SK-N-SH (cell line): ENCODE measurements at regions not wholly inside any gene's neighbourhood (a gene's known extent, or its start where the extent isn't known, plus 50 kb on each side); places are given as distances from the start of the nearest gene placed in this dataset.

Source experiments
- CTCF ChIA-PET: fragments of 300-600, 350-600 bp; formaldehyde crosslinking; extraction: SDS; loops from one replicate; lab custom pipeline; 2021; lab: Yijun Ruan, JAX
- POLR2A ChIA-PET: fragments of 350-600 bp; sonication (Branson Sonifier 250); formaldehyde crosslinking; extraction: SDS; loops from one replicate; lab custom pipeline; 2020; ENCODE audit warnings: antibody characterized with exemption, inconsistent platforms; lab: Yijun Ruan, JAX
- DNase-seq: peaks from one replicate; pipeline ENCODE4 v3.0.0; 2012
- H2AFZ ChIP-seq: fragments of 200-600 bp; sonication (generic); 2 replicates; pipeline ENCODE4 v1.8.1; 2016; ENCODE audit warnings: antibody characterized with exemption, mild to moderate bottlenecking, low read depth
- H3F3A ChIP-seq: fragments of 200-600 bp; sonication (generic); replicated peaks from 2 replicates; pipeline ENCODE3; 2016; ENCODE audit warnings: antibody characterized with exemption, mild to moderate bottlenecking; ENCODE audit not compliant: insufficient read depth
- H3K27ac ChIP-seq, 2 experiments: fragments of 200-500 bp in 1 of 2; fragments of 200-600 bp in 1 of 2; sonication (Bioruptor generic) in 1 of 2; sonication (generic), shearing (Covaris generic) in 1 of 2; 2 replicates each; pipeline versions ENCODE4 v1.5.1 to v1.6.1; 2014 to 2016; ENCODE audit warnings: low read depth in 2 of 2, inconsistent platforms in 1 of 2, low read length in 1 of 2, mild to moderate bottlenecking in 1 of 2, mixed read lengths in 1 of 2
- H3K27me3 ChIP-seq: fragments of 200-600 bp; sonication (generic), shearing (Covaris generic); 2 replicates; pipeline ENCODE4 v1.6.1; 2016; ENCODE audit warnings: mixed run types; ENCODE audit not compliant: insufficient read depth
- H3K36me3 ChIP-seq, 2 experiments: fragments of 200-500 bp in 1 of 2; fragments of 200-600 bp in 1 of 2; sonication (Bioruptor generic) in 1 of 2; sonication (generic) in 1 of 2; replicated peaks in 1 of 2; 2 replicates each; pipeline versions ENCODE3 to v1.5.1; 2014 to 2016; ENCODE audit warnings: low read length in 1 of 2, mild to moderate bottlenecking in 1 of 2; ENCODE audit not compliant: insufficient read depth in 2 of 2, control insufficient read depth in 1 of 2
- H3K4me1 ChIP-seq, 2 experiments: fragments of 200-500 bp in 1 of 2; fragments of 200-600 bp in 1 of 2; sonication (Bioruptor generic) in 1 of 2; sonication (generic), shearing (Covaris generic) in 1 of 2; 2 replicates each; pipeline versions ENCODE4 v1.5.1 to v1.6.1; 2014 to 2016; ENCODE audit warnings: low read depth in 1 of 2, low read length in 1 of 2, mixed run types in 1 of 2; ENCODE audit not compliant: insufficient read depth in 2 of 2, control insufficient read depth in 1 of 2
- H3K4me2 ChIP-seq: fragments of 200-600 bp; sonication (generic), shearing (Covaris generic); 2 replicates; pipeline ENCODE4 v1.6.1; 2017; ENCODE audit warnings: mixed run types
- H3K4me3 ChIP-seq, 2 experiments: fragments of 200-500 bp in 1 of 2; fragments of 200-600 bp in 1 of 2; sonication (Bioruptor generic) in 1 of 2; sonication (generic), shearing (Covaris generic) in 1 of 2; 2 replicates each; pipeline versions ENCODE4 v1.5.1 to v1.8.1; 2014 to 2016; ENCODE audit warnings: low read depth in 2 of 2, inconsistent platforms in 1 of 2, low read length in 1 of 2, mild to moderate bottlenecking in 1 of 2, mixed read lengths in 1 of 2, moderate library complexity in 1 of 2
- H3K79me2 ChIP-seq: fragments of 200-600 bp; sonication (generic); 2 replicates; pipeline ENCODE4 v1.8.1; 2017; ENCODE audit warnings: mild to moderate bottlenecking; ENCODE audit not compliant: insufficient read depth
- H3K9ac ChIP-seq: fragments of 200-600 bp; sonication (generic); 2 replicates; pipeline ENCODE4 v1.6.1; 2017; ENCODE audit warnings: mixed run types
- H3K9me2 ChIP-seq: fragments of 200-600 bp; sonication (generic); 2 replicates; pipeline ENCODE4 v1.6.1; 2017; ENCODE audit warnings: mixed run types
- H3K9me3 ChIP-seq: fragments of 200-600 bp; sonication (generic); 2 replicates; pipeline ENCODE4 v1.6.1; 2017; ENCODE audit warnings: mixed run types, mild to moderate bottlenecking, moderate library complexity
- H4K20me1 ChIP-seq: fragments of 200-600 bp; sonication (generic); 2 replicates; pipeline ENCODE4 v1.6.1; 2017; ENCODE audit warnings: mild to moderate bottlenecking, mixed run types; ENCODE audit not compliant: insufficient read depth
- ELF1 ChIP-seq: IDR thresholded peaks from 2 replicates; pipeline ENCODE4 v1.4.0; 2012
- EP300 ChIP-seq, 2 experiments: IDR thresholded peaks; 2 replicates each; pipeline versions ENCODE4 v1.4.0 to v1.6.1; 2012; ENCODE audit warnings: borderline replicate concordance in 1 of 2, low read depth in 1 of 2, low read length in 1 of 2
- EZH2phosphoT487 ChIP-seq: fragments of 200-600 bp; sonication (generic); IDR thresholded peaks from 2 replicates; pipeline ENCODE4 v1.6.1; 2017; ENCODE audit warnings: low read depth, mixed run types, mild to moderate bottlenecking, antibody characterized with exemption, moderate library complexity, borderline replicate concordance
- GABPA ChIP-seq: IDR thresholded peaks from 2 replicates; pipeline ENCODE4 v1.4.0; 2012; ENCODE audit warnings: low read depth, mild to moderate bottlenecking
- MEF2A ChIP-seq: IDR thresholded peaks from 2 replicates; pipeline ENCODE4 v1.4.0; 2012; ENCODE audit warnings: low read depth, borderline replicate concordance
- POLR2AphosphoS5 ChIP-seq: IDR thresholded peaks from 2 replicates; pipeline ENCODE4 v1.6.1; 2012; ENCODE audit warnings: low read depth, low read length
- RAD21 ChIP-seq: IDR thresholded peaks from 2 replicates; pipeline ENCODE4 v1.6.1; 2012; ENCODE audit warnings: mild to moderate bottlenecking, low read length
- RCOR1 ChIP-seq: fragments of 150-350 bp; IDR thresholded peaks from 2 replicates; pipeline ENCODE4 v1.6.1; 2017; ENCODE audit warnings: antibody characterized with exemption, low read length
- RXRA ChIP-seq: IDR thresholded peaks from 2 replicates; pipeline ENCODE4 v1.4.0; 2012; ENCODE audit warnings: low read depth, mild to moderate bottlenecking, borderline replicate concordance
- SMC3 ChIP-seq: IDR thresholded peaks from 2 replicates; pipeline ENCODE4 v1.6.1; 2012; ENCODE audit warnings: low read depth, low read length, improper control_type of control experiment
- TCF12 ChIP-seq: IDR thresholded peaks from 2 replicates; pipeline ENCODE4 v1.4.0; 2012
- TEAD4 ChIP-seq: IDR thresholded peaks from 2 replicates; pipeline ENCODE4 v1.4.0; 2012; ENCODE audit warnings: mild to moderate bottlenecking, borderline replicate concordance; ENCODE audit not compliant: insufficient read depth
- YY1 ChIP-seq: IDR thresholded peaks from 2 replicates; pipeline ENCODE4 v1.4.0; 2012; ENCODE audit warnings: low read depth, mild to moderate bottlenecking
- WGBS: methylation state at CpG from one replicate; pipeline ENCODE4 v1.1.6; 2017; ENCODE audit warnings: low lambda C conversion rate; 5-methylcytosine and 5-hydroxymethylcytosine counted together
- TF ChIP-seq, protein P1 (sequence below): fragments of 150-350 bp; IDR thresholded peaks from 2 replicates; pipeline ENCODE4 v1.6.1; 2016; ENCODE audit warnings: mild to moderate bottlenecking, low read depth, low read length
- TF ChIP-seq, protein P2 (sequence below): IDR thresholded peaks from 2 replicates; pipeline ENCODE4 v1.4.0; 2012; ENCODE audit warnings: low read depth
- TF ChIP-seq, protein P3 (sequence below): IDR thresholded peaks from 2 replicates; pipeline ENCODE4 v1.6.1; 2012; ENCODE audit warnings: mild to moderate bottlenecking, low read depth, low read length, moderate library complexity
- TF ChIP-seq, protein P4 (sequence below): IDR thresholded peaks from 2 replicates; pipeline ENCODE4; 2012
- TF ChIP-seq, protein P5 (sequence below): fragments of 200-600 bp; sonication (generic); IDR thresholded peaks from 2 replicates; pipeline ENCODE4 v1.6.1; 2017; ENCODE audit warnings: antibody characterized with exemption, mild to moderate bottlenecking, moderate library complexity
- TF ChIP-seq, protein P6 (sequence below): IDR thresholded peaks from 2 replicates; pipeline ENCODE4 v1.4.0; 2012; ENCODE audit warnings: low read depth, borderline replicate concordance

DNA sequence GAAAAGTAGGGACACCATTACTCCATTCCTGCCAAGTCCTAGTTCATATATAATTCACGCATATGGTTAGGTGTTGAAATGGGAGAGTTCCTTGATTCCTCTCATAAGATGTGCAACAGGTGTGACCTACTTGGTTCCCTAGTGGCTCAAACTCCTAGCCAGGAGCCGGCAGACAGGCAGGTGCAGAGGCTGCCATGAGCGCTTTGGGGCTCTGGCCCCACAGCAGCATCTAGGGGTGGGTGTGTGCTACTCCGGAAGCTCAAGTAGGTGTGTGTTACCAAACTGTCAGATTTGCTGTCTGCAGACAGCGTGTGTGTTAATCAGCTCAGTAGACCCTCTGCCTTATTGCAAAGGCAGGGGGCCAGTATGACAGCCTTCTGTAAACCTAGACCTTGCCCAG lies 1652.4 kb upstream of the ACO1 start:
- POLR2A ChIA-PET: no interaction called here
- no peak overlapping the region for H3K4me3 ChIP-seq
- DNase-seq: no peak
- no peak overlapping the region for H3K4me2 ChIP-seq
- H3K4me1 ChIP-seq: no peaks in the 10 kb centered on the region; a peak in 1 of 4 replicates
- TF ChIP-seq, protein P1, sequence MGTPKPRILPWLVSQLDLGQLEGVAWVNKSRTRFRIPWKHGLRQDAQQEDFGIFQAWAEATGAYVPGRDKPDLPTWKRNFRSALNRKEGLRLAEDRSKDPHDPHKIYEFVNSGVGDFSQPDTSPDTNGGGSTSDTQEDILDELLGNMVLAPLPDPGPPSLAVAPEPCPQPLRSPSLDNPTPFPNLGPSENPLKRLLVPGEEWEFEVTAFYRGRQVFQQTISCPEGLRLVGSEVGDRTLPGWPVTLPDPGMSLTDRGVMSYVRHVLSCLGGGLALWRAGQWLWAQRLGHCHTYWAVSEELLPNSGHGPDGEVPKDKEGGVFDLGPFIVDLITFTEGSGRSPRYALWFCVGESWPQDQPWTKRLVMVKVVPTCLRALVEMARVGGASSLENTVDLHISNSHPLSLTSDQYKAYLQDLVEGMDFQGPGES: no peak
- TF ChIP-seq RXRA: no peak
- no peaks in the 10 kb centered on the region for H3F3A ChIP-seq
- H3K36me3 ChIP-seq: no peaks in the 10 kb centered on the region
- no peaks in the 10 kb centered on the region for H4K20me1 ChIP-seq
- 66% methylated on average over 3 of the region's 5 CpGs for WGBS
- no peaks in the 10 kb centered on the region for H3K9me2 ChIP-seq
- no peaks in the 10 kb centered on the region for H3K27me3 ChIP-seq
- H2AFZ ChIP-seq: no peak overlapping the region
- H3K9me3 ChIP-seq: no peaks in the 10 kb centered on the region
- no peaks in the 10 kb centered on the region for H3K79me2 ChIP-seq
- CTCF ChIA-PET: no interaction called here
- H3K9ac ChIP-seq: no peak overlapping the region
- H3K27ac ChIP-seq: no peak overlapping the region

DNA sequence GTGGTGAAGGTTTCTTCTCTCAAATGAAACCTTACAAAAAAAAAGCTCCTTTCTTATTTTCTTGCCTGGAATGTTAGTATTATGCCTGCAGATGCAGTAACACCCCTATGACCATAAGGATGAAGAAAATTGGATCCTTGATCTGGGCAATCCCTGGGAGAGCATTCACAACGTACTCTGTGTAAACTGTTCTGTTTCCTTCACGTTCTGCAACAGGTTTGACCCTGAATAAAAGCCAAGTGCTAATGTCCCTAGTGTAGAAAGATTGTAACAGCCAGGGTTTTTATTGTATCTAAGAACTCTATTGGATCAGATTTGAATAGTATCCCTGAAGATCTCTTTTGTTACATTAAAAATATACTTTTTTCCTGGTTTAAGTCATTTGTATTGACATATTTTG lies 1639.6 kb upstream of the ACO1 start:
- Histone ChIP-seq H3K9me2 (no peaks in the 10 kb centered on the region; the same call in 1 of the 2 replicates), H3K27me3 (no peaks in the 10 kb centered on the region), H2AFZ (no peak overlapping the region), H3K4me1 (no peaks in the 10 kb centered on the region), H3F3A (no peaks in the 10 kb centered on the region), H3K27ac (no peak overlapping the region), H3K9me3 (no peaks in the 10 kb centered on the region), H3K79me2 (no peaks in the 10 kb centered on the region), H4K20me1 (no peaks in the 10 kb centered on the region), H3K4me3 (no peak overlapping the region), H3K9ac (no peak overlapping the region), H3K36me3 (no peaks in the 10 kb centered on the region), H3K4me2 (no peak overlapping the region)
- TF ChIP-seq RXRA (no peak), EZH2phosphoT487 (no peak), TCF12 (no peak), ELF1 (no peak), POLR2AphosphoS5 (no peak), TEAD4 (no peak), RCOR1 (no peak), MEF2A (no peak), GABPA (no peak), SMC3 (no peak), EP300 (IDR thresholded peaks at IDR 0.05; ENCODE audit: borderline replicate concordance in 1 of 2, low read depth in 1 of 2, low read length in 1 of 2) (no peak), YY1 (no peak), RAD21 (no peak)
- TF ChIP-seq, protein P2, sequence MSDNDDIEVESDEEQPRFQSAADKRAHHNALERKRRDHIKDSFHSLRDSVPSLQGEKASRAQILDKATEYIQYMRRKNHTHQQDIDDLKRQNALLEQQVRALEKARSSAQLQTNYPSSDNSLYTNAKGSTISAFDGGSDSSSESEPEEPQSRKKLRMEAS: no peak
- TF ChIP-seq, protein P3, sequence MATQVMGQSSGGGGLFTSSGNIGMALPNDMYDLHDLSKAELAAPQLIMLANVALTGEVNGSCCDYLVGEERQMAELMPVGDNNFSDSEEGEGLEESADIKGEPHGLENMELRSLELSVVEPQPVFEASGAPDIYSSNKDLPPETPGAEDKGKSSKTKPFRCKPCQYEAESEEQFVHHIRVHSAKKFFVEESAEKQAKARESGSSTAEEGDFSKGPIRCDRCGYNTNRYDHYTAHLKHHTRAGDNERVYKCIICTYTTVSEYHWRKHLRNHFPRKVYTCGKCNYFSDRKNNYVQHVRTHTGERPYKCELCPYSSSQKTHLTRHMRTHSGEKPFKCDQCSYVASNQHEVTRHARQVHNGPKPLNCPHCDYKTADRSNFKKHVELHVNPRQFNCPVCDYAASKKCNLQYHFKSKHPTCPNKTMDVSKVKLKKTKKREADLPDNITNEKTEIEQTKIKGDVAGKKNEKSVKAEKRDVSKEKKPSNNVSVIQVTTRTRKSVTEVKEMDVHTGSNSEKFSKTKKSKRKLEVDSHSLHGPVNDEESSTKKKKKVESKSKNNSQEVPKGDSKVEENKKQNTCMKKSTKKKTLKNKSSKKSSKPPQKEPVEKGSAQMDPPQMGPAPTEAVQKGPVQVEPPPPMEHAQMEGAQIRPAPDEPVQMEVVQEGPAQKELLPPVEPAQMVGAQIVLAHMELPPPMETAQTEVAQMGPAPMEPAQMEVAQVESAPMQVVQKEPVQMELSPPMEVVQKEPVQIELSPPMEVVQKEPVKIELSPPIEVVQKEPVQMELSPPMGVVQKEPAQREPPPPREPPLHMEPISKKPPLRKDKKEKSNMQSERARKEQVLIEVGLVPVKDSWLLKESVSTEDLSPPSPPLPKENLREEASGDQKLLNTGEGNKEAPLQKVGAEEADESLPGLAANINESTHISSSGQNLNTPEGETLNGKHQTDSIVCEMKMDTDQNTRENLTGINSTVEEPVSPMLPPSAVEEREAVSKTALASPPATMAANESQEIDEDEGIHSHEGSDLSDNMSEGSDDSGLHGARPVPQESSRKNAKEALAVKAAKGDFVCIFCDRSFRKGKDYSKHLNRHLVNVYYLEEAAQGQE: no peak
- TF ChIP-seq, protein P4, sequence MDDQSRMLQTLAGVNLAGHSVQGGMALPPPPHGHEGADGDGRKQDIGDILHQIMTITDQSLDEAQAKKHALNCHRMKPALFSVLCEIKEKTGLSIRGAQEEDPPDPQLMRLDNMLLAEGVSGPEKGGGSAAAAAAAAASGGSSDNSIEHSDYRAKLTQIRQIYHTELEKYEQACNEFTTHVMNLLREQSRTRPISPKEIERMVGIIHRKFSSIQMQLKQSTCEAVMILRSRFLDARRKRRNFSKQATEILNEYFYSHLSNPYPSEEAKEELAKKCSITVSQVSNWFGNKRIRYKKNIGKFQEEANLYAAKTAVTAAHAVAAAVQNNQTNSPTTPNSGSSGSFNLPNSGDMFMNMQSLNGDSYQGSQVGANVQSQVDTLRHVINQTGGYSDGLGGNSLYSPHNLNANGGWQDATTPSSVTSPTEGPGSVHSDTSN: no peak
- TF ChIP-seq, protein P5, sequence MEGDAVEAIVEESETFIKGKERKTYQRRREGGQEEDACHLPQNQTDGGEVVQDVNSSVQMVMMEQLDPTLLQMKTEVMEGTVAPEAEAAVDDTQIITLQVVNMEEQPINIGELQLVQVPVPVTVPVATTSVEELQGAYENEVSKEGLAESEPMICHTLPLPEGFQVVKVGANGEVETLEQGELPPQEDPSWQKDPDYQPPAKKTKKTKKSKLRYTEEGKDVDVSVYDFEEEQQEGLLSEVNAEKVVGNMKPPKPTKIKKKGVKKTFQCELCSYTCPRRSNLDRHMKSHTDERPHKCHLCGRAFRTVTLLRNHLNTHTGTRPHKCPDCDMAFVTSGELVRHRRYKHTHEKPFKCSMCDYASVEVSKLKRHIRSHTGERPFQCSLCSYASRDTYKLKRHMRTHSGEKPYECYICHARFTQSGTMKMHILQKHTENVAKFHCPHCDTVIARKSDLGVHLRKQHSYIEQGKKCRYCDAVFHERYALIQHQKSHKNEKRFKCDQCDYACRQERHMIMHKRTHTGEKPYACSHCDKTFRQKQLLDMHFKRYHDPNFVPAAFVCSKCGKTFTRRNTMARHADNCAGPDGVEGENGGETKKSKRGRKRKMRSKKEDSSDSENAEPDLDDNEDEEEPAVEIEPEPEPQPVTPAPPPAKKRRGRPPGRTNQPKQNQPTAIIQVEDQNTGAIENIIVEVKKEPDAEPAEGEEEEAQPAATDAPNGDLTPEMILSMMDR: no peak
- TF ChIP-seq, protein P6, sequence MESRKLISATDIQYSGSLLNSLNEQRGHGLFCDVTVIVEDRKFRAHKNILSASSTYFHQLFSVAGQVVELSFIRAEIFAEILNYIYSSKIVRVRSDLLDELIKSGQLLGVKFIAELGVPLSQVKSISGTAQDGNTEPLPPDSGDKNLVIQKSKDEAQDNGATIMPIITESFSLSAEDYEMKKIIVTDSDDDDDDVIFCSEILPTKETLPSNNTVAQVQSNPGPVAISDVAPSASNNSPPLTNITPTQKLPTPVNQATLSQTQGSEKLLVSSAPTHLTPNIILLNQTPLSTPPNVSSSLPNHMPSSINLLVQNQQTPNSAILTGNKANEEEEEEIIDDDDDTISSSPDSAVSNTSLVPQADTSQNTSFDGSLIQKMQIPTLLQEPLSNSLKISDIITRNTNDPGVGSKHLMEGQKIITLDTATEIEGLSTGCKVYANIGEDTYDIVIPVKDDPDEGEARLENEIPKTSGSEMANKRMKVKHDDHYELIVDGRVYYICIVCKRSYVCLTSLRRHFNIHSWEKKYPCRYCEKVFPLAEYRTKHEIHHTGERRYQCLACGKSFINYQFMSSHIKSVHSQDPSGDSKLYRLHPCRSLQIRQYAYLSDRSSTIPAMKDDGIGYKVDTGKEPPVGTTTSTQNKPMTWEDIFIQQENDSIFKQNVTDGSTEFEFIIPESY: no peak
- CTCF ChIA-PET: interaction anchor here (1.2 kb wide), 1 partner anchor 20 kb away, joined by 3 read pairs; no protein-coding TSS in a partner anchor
- POLR2A ChIA-PET: no interaction called here
- no peak for DNase-seq
- 83% methylated on average over 2 of the region's 2 CpGs for WGBS
